ENCODE measurements at regions not wholly inside any gene's neighbourhood (a gene's known extent, or its start where the extent isn't known, plus 50 kb on each side); places are given as distances from the start of the nearest gene placed in this dataset.
"Not testable (repeated sequence)": the region's sequence is repeated elsewhere in the genome, so short reads cannot be mapped to it uniquely, and the experiment has no call there.

DNA sequence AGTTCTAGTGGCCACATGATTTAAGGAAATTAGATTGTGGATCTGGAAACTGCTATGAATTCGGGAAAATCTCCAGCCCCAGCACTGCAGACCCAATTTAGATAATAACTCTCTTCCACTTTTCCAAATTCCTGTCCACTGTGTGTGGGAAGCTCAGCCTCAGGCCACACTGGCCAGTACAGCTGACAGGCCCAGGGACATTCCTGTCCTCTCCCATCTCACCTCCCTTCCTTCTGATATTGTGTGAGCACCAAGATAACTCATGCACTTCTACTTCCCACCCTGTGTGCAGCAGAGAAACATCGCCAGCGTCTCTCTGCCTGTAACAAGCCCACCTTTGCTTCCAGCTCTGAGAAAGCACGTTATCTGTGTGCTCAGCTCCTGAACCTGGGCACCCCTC lies 145.1 kb upstream of the RREB1 start:
- DNase-seq: no peak
- Histone ChIP-seq H3K4me1 (no peaks in the 10 kb centered on the region), H3K27ac (no peak overlapping the region), H3K4me3 (no peak overlapping the region), H3K36me3 (no peaks in the 10 kb centered on the region), H3K9me3 (no peaks in the 10 kb centered on the region), H3K27me3 (no peaks in the 10 kb centered on the region)
- TF ChIP-seq, protein P1, sequence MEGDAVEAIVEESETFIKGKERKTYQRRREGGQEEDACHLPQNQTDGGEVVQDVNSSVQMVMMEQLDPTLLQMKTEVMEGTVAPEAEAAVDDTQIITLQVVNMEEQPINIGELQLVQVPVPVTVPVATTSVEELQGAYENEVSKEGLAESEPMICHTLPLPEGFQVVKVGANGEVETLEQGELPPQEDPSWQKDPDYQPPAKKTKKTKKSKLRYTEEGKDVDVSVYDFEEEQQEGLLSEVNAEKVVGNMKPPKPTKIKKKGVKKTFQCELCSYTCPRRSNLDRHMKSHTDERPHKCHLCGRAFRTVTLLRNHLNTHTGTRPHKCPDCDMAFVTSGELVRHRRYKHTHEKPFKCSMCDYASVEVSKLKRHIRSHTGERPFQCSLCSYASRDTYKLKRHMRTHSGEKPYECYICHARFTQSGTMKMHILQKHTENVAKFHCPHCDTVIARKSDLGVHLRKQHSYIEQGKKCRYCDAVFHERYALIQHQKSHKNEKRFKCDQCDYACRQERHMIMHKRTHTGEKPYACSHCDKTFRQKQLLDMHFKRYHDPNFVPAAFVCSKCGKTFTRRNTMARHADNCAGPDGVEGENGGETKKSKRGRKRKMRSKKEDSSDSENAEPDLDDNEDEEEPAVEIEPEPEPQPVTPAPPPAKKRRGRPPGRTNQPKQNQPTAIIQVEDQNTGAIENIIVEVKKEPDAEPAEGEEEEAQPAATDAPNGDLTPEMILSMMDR (IDR thresholded peaks at IDR 0.05): no peak
- no peak for TF ChIP-seq POLR2A (IDR thresholded peaks at IDR 0.05)

DNA sequence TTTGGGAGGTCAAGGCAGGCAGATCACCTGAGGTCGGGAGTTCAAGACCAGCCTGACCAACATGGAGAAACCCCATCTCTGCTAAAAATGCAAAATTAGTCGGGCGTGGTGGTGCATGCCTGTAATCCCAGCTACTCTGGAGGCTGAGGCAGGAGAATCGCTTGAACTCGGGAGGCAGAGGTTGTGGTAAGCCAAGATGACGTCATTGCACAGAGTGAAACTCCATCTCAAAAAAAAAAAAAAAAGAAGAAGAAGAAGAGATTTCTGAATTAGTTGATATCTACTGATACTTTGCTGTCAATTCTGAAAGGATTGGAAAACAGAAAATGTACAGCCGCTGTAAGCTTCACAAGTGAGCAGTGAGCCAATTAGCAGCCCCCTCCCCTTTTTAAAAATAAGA lies 144.4 kb upstream of the RREB1 start:
- H3K27ac ChIP-seq, H3K27me3 ChIP-seq, H3K4me1 ChIP-seq: not testable (repeated sequence)

GRCh38 chr6:6964675-6965074 lies 143.1 kb upstream of the RREB1 start:
- H3K36me3 ChIP-seq: no peaks in the 10 kb centered on the region
- no peak for TF ChIP-seq POLR2A (IDR thresholded peaks at IDR 0.05)
- TF ChIP-seq, protein P1 (IDR thresholded peaks at IDR 0.05): no peak
- H3K4me3 ChIP-seq: no peak overlapping the region
- H3K27me3 ChIP-seq: no peaks in the 10 kb centered on the region
- H3K9me3 ChIP-seq: no peaks in the 10 kb centered on the region
- no peak for DNase-seq
- peaks cover 0 to 9% (median 0%) of the 10 kb centered on the region in 4 donors for H3K4me1 ChIP-seq
- H3K27ac ChIP-seq: no peak overlapping the region

More for the DNA sequence above, 144.4 kb upstream of the RREB1 start:
- not testable (repeated sequence) for H3K36me3 ChIP-seq, H3K9me3 ChIP-seq, DNase-seq, H3K4me3 ChIP-seq

- Histone ChIP-seq H3K27ac (peak overlapping the region in 1 of 4 donors; percentile 21), H3K4me3 (no peak overlapping the region), H3K27me3 (no peaks in the 10 kb centered on the region), H3K4me1 (peaks cover 0 to 9% (median 0%) of the 10 kb centered on the region in 4 donors), H3K9me3 (no peaks in the 10 kb centered on the region), H3K36me3 (no peaks in the 10 kb centered on the region)
- no peak for DNase-seq
- TF ChIP-seq POLR2A (IDR thresholded peaks at IDR 0.05): no peak
- TF ChIP-seq, protein P1 (IDR thresholded peaks at IDR 0.05): no peak
Measured at GRCh38 chr6:6966127-6966526, 141.6 kb upstream of the RREB1 start.

GRCh38 chr6:6966569-6966968 lies 141.2 kb upstream of the RREB1 start:
- TF ChIP-seq POLR2A (IDR thresholded peaks at IDR 0.05): no peak
- TF ChIP-seq, protein P1 (IDR thresholded peaks at IDR 0.05): no peak
- Histone ChIP-seq H3K27ac (peak overlapping the region in 1 of 4 donors; percentile 21), H3K9me3 (no peaks in the 10 kb centered on the region), H3K4me1 (peaks cover 0 to 9% (median 0%) of the 10 kb centered on the region in 4 donors), H3K27me3 (no peaks in the 10 kb centered on the region), H3K36me3 (no peaks in the 10 kb centered on the region), H3K4me3 (no peak overlapping the region)
- no peak for DNase-seq

GRCh38 chr6:6968357-6968730 lies 139.4 kb upstream of the RREB1 start:
- Histone ChIP-seq H3K4me1 (peaks cover 0 to 9% (median 0%) of the 10 kb centered on the region in 4 donors), H3K27ac (peak overlapping the region in 2 of 4 donors; percentile 86 to 91), H3K27me3 (no peaks in the 10 kb centered on the region), H3K4me3 (no peak overlapping the region), H3K36me3 (no peaks in the 10 kb centered on the region), H3K9me3 (no peaks in the 10 kb centered on the region)
- peak in 1 of 3 donors; percentile 29 for DNase-seq
- TF ChIP-seq, protein P1 (IDR thresholded peaks at IDR 0.05): no peak
